Medulla oblongata (tissue), 1 donor: ENCODE measurements at regions not wholly inside any gene's neighbourhood (a gene's known extent, or its start where the extent isn't known, plus 50 kb on each side); places are given as distances from the start of the nearest gene placed in this dataset.
"Not testable (repeated sequence)": the region's sequence is repeated elsewhere in the genome, so short reads cannot be mapped to it uniquely, and the experiment has no call there.

ENCODE experiments used
- DNase-seq: peaks from one replicate; pipeline ENCODE4 v3.0.0-alpha.2; 2015; ENCODE audit errors: extremely low spot score

- DNase-seq = no peak
Observed at GRCh38 chr7:24395512-24395911, 111.5 kb downstream of the NPY start.

GRCh38 chr7:24396387-24396786, 112.4 kb downstream of the NPY start:
- not testable (repeated sequence) for DNase-seq

- DNase-seq = peak; percentile 29
Observed at GRCh38 chr7:24401628-24402593, 117.9 kb downstream of the NPY start.

GRCh38 chr7:24402655-24403054, 118.7 kb downstream of the NPY start:
- no peak for DNase-seq

- DNase-seq = no peak
Observed at GRCh38 chr7:24403557-24403956, 119.6 kb downstream of the NPY start.

GRCh38 chr7:24404315-24404714, 120.3 kb downstream of the NPY start:
- no peak for DNase-seq

- no peak for DNase-seq
Observed at GRCh38 chr7:24405002-24405401, 121.0 kb downstream of the NPY start.

GRCh38 chr7:24406053-24406788, 122.2 kb downstream of the NPY start:
- no peak for DNase-seq

- DNase-seq = no peak
Observed at GRCh38 chr7:24406789-24407299, 122.9 kb downstream of the NPY start.

GRCh38 chr7:24407965-24408364, 124.0 kb downstream of the NPY start:
- DNase-seq = no peak

GRCh38 chr7:24408798-24409430, 124.9 kb downstream of the NPY start:
- DNase-seq = no peak

- no peak for DNase-seq
Observed at GRCh38 chr7:24409431-24410024, 125.5 kb downstream of the NPY start.

- no peak for DNase-seq
Observed at GRCh38 chr7:24411226-24411625, 127.2 kb downstream of the NPY start.

GRCh38 chr7:24417526-24418120, 133.6 kb downstream of the NPY start:
- no peak for DNase-seq

- DNase-seq = no peak
Observed at GRCh38 chr7:24419077-24419476, 135.1 kb downstream of the NPY start.

- DNase-seq = no peak
Observed at GRCh38 chr7:24419511-24419910, 135.5 kb downstream of the NPY start.

- DNase-seq = no peak
Observed at GRCh38 chr7:24422441-24423010, 138.5 kb downstream of the NPY start.

- DNase-seq = no peak
Observed at GRCh38 chr7:24425664-24426063, 141.7 kb downstream of the NPY start.

- DNase-seq = no peak
Observed at GRCh38 chr7:24427048-24427447, 143.1 kb downstream of the NPY start.

- no peak for DNase-seq
Observed at GRCh38 chr7:24428676-24429075, 144.6 kb upstream of the PALS2 start.

- no peak for DNase-seq
Observed at GRCh38 chr7:24432677-24433076, 140.6 kb upstream of the PALS2 start.
